MM.1S (cell line): ENCODE measurements at regions not wholly inside any gene's neighbourhood (a gene's known extent, or its start where the extent isn't known, plus 50 kb on each side); places are given as distances from the start of the nearest gene placed in this dataset.

ENCODE experiments used
- CTCF ChIP-seq: fragments of 300-600 bp; sonication (generic); IDR thresholded peaks from 2 replicates; pipeline ENCODE4 v1.5.1; 2016; ENCODE audit warnings: antibody characterized with exemption, low read length, mixed read lengths
- EZH2 ChIP-seq: fragments of 300-600 bp; sonication (generic); optimal IDR thresholded peaks from 2 replicates; pipeline ENCODE3; 2017; ENCODE audit warnings: low read depth, mild to moderate bottlenecking, antibody characterized with exemption, low read length, mixed read lengths

- no peak for TF ChIP-seq CTCF
- TF ChIP-seq EZH2 = no peak
Measured at GRCh38 chrX:124842205-124842604, 477.5 kb upstream of the TEX13C start.
